GM19452 (cell line): ENCODE measurements at regions not wholly inside any gene's neighbourhood (a gene's known extent, or its start where the extent isn't known, plus 50 kb on each side); places are given as distances from the start of the nearest gene placed in this dataset.

Experiments used
- ATAC-seq: cut with Tn5 transposase; IDR thresholded peaks from one replicate; pipeline ENCODE4 v1.9.1; 2021; ENCODE audit not compliant: unreplicated experiment

DNA sequence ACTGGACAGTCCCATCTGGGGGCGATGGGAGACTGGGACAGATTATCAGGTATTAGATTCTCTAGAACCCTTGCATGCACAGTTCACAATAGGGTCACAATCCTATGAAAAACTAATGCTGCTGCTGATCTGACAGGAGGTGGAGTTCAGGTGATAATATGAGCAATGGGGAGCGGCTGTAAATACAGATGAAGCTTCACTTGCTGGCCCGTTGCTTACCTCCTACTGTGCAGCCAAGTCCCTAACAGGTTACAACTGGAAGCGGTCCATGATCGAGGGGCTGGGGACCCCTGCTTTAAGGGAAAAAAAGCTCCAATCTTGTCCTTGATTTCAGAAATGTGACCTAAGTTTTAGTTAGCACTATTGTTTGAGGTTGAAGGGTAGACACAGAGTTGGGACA is 175.2 kb downstream of the ZNF330 start:
- no peak for ATAC-seq

DNA sequence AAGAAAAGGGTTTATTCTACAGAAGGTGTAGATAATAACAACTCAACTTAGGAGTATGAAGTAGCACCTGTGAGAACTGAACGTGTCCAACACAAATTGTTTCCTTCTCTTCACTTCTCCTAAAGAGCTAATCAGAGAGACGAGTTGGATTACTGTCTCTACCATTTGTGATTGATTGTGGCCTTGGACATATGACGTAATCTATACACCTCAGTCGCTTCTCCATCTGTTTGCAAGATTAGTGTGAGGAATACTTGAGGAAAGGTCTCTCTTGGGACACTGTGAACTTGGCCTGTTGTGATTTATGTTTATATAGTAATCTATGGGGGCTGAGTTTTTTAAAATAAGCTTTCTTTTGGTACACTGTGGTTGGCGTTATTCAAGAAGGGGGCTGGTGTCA is 182.0 kb downstream of the ZNF330 start:
- ATAC-seq, result no peak

DNA sequence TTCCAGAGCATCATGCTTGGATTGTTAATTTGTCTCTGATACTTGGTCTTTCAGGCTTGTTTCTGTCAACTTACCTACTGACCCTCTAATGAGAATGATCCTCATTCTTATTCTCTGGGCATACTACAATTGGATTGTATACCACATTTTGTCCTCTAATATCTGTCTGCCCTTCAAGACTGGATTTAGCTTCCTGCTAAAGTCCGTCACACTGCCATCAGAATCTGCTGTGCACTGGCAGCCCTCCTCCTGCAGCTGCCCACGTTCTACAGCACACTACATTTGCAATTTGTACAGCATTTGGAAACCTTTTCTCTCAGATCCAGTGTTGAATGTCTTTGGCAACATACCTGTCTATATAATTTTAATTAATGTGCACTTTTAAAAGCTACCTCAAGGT is 183.1 kb downstream of the ZNF330 start:
- ATAC-seq, result no peak

DNA sequence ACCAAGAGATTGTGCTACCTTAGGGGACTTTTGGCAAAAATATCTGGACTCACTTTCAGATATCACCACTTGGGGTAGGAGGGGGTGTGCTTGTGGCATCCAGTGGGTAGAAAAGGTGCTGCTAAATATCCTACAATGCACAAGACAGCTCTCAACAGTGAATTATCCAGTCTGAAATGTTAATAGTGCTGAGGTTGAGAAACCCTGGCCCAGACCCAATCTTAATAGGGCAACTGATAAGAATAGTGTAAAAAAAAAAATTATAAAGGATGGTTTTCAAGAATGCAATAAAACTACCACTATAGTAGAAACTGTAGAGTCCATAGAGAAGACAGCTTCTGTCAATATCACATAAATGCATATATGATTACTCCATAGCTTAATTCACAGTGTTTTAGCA is 185.5 kb downstream of the ZNF330 start:
- ATAC-seq, result no peak

DNA sequence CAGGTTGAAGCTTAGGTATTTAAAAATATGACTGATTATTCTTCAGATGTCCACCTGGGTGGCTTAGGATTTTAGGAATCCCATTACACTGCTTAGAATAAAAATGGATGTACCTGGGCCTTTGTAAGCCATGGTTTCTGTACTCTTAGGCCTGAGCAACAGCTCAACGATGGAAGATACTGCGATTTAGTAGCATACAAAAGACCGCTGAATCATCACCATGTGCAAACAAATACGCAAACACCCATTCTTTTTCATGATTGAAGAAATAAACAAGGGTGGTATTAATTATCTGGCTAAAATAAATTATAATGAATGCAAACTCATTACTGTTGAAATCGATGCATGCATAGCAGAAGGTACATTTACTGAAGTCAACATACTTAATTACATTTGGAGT is 188.9 kb downstream of the ZNF330 start:
- no peak for ATAC-seq

- no peak for ATAC-seq
Observed at GRCh38 chr4:141410839-141411238, 190.1 kb downstream of the ZNF330 start.

DNA sequence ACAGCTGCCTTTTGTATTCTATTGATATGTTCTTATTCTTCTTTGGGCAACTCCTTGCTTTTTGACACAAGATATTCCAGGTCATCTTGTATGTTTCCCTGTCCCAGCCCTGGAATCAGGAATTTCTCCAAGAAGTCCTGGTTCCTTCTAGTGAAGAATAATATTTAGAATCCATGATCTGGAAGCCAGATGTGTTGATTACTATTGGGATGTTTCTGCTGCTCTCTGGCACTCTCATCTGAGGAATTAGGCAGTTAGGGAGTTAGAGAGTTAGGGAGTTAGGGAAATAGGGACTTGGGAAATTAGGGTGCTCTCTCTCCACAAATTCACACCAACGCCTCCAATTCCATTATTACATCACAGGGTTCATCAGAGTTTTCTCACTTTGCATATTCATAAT is 191.2 kb downstream of the ZNF330 start:
- ATAC-seq, result no peak

GRCh38 chr4:141413366-141413765 is 192.7 kb downstream of the ZNF330 start:
- no peak for ATAC-seq

DNA sequence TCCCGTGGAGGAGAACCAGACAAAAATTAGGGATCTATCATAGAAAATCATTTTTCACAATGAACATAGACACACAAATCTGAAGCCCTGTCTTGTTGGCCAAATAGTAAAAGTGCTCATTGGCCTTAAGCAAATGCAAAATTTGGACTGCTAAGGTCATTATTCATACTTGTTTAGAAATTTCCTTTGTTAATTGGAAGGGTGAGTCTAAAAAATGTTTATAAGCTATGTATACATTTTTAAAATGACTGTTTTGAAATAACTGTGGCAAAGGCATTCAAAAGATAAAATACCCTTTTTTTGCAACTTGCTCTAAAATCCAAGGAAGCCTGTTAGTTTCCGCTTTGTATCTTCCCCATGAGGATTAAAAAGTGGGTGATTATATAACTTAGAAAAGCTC is 195.0 kb downstream of the ZNF330 start:
- no peak for ATAC-seq

- no peak for ATAC-seq
Observed at GRCh38 chr4:141416219-141416618, 195.5 kb downstream of the ZNF330 start.

GRCh38 chr4:141416677-141417363 is 196.1 kb downstream of the ZNF330 start:
- ATAC-seq, result no peak

- ATAC-seq, result no peak
Observed at GRCh38 chr4:141417387-141417786, 196.7 kb downstream of the ZNF330 start.

- no peak for ATAC-seq
Observed at GRCh38 chr4:141425124-141425523, 204.4 kb downstream of the ZNF330 start.

GRCh38 chr4:141427726-141428296 is 207.1 kb downstream of the ZNF330 start:
- no peak for ATAC-seq

- ATAC-seq, result no peak
Observed at GRCh38 chr4:141429933-141430332, 206.4 kb upstream of the IL15 start.

GRCh38 chr4:141430686-141431085 is 205.7 kb upstream of the IL15 start:
- ATAC-seq, result no peak

DNA sequence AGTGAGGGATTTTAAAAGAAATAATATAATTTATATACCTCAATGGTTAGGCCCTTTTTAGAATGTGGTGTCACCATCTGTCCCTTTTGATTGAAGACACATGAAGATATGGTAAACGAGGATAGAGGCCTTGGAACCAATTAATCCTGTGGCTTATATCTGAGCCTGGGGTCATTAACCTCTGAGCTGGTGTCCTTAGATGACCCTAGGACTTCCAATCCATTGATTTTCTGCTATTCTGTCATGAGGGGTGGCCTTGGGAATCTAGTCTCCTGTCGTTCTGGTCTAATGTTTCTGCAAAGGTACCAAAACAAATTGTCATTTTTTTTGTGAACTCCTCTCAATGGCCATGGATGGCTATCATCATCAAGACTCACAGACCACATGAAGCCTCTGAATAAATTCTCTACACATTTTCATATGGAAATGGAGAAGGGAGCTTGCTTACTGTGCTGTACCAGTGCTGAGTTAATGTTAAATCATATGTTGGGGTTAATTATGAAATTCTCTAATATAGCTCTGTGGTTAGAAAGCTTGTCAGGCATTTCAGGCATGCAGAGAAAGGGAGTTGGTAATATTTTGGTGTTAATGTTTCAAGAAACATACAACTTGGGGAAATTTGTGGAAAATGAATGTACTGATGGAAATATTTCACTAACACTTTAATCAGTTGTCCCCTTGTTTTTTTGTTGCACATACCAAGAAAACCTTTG is 204.2 kb upstream of the IL15 start:
- no peak for ATAC-seq

DNA sequence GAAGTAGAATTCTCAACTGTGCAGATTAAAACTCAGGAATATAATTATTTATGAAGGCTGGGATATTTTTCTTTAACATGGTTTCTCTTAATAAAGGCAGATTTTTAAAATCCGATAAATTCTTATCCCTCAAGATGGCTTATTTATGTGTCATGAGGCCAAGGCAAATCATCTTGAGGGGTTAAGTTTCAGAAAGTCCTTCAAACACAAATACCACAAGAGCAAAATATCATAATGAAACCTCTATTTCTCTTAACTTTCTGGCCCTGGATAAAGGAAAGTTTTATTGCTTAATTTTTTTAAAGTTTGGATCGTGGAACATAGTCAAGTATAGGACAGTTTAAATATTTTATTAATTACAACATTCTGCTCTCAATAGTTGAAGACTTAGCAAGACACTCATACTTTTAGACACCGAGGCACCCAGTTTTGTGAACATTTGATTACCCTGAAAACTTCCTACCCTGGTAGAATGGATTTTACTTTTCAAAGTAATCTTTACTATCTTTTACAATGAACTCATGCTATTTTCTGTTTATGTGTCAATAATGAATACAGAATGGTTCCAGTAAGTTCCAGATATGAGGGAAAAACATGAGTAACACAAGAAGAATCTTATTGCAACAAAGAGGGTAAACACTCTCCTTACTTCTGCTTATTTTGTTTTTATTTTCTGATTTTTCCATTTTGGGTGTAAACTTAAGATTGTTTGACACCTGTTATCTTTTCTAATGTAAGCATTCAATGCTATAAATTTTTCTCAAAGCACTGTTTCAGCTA is 200.7 kb upstream of the IL15 start:
- no peak for ATAC-seq

DNA sequence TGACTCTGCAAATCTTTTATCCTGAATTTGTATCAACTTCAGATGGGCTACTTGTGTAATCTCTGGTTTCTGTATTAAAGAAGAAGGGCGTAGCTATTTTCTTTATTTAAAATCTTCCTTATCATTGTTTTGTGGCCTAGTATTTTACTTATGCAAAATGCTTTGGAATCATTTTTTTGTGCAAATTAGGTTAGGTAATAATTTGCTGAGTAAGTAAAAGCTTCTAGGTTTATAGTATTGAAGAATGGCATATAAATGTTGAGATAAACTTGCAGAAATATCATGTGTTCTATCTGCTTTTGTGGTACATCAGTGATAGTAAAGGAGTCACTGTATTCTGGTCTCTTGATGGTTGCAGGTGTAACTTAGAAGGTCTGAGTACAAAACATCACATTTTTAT is 197.2 kb upstream of the IL15 start:
- no peak for ATAC-seq

DNA sequence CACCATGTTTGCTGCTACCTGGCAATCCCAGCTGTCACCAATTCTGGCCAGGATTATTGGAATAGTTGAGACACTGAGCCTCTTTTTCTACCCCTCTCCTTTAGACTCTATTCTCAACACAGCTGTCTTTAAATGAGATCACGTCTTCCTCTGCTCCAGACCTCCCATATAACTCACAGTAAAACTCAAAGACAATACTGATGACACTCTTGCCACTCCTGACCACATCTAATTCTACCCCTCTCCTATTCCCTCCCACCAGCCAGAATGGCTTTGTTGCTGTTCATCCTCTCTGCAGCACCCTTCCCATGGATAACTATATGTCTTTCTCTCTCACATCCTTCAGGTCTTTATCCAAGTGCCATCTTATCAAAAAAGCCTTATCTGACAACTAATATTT is 188.6 kb upstream of the IL15 start:
- ATAC-seq, result no peak

DNA sequence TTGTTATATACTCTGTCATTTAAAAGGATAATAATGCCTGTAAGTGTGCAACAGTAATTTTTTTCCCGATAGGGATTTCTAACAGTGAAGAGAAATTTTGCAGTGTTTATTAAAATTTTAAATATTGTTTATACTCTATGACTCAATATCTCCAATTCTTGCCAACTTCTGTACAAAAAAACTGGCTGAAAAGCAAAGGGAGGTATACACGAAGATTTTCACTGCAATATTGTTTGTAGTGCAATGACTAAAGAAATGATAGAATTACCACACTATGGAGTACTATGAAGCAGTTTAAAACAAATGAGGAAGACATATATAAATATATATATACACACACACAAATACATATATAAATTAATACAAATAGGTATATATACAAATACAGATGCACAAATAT is 187.9 kb upstream of the IL15 start:
- no peak for ATAC-seq

GRCh38 chr4:141449927-141450326 is 186.5 kb upstream of the IL15 start:
- ATAC-seq, result no peak
